ENCODE measurements at regions not wholly inside any gene's neighbourhood (a gene's known extent, or its start where the extent isn't known, plus 50 kb on each side); places are given as distances from the start of the nearest gene placed in this dataset.

GRCh38 chr17:71396711-71397110 is 724.1 kb upstream of the SOX9 start:
- no peak for DNase-seq (ENCODE audit: low spot score)

- no peak for DNase-seq (ENCODE audit: low spot score)
These were observed 722.8 kb upstream of the SOX9 start for GRCh38 chr17:71398025-71398424.

GRCh38 chr17:71398800-71399219 is 722.0 kb upstream of the SOX9 start:
- DNase-seq (ENCODE audit: low spot score), result no peak

- no peak for DNase-seq (ENCODE audit: low spot score)
These were observed 721.6 kb upstream of the SOX9 start for GRCh38 chr17:71399221-71399620.

GRCh38 chr17:71399649-71400048 is 721.2 kb upstream of the SOX9 start:
- DNase-seq (ENCODE audit: low spot score), result no peak

GRCh38 chr17:71402007-71402406 is 718.8 kb upstream of the SOX9 start:
- DNase-seq (ENCODE audit: low spot score), result no peak

GRCh38 chr17:71402661-71403141 is 718.1 kb upstream of the SOX9 start:
- DNase-seq (ENCODE audit: low spot score), result no peak

- DNase-seq (ENCODE audit: low spot score), result no peak
These were observed 715.7 kb upstream of the SOX9 start for GRCh38 chr17:71405101-71405500.

- no peak for DNase-seq (ENCODE audit: low spot score)
These were observed 712.8 kb upstream of the SOX9 start for GRCh38 chr17:71407981-71408380.

- no peak for DNase-seq (ENCODE audit: low spot score)
These were observed 711.7 kb upstream of the SOX9 start for GRCh38 chr17:71409137-71409536.

- DNase-seq (ENCODE audit: low spot score), result no peak
These were observed 711.1 kb upstream of the SOX9 start for GRCh38 chr17:71409712-71410111.

GRCh38 chr17:71412803-71413202 is 708.0 kb upstream of the SOX9 start:
- no peak for DNase-seq (ENCODE audit: low spot score)

- no peak for DNase-seq (ENCODE audit: low spot score)
These were observed 706.9 kb upstream of the SOX9 start for GRCh38 chr17:71413935-71414334.

- no peak for DNase-seq (ENCODE audit: low spot score)
These were observed 703.7 kb upstream of the SOX9 start for GRCh38 chr17:71417142-71417541.

GRCh38 chr17:71422968-71423367 is 697.9 kb upstream of the SOX9 start:
- DNase-seq (ENCODE audit: low spot score), result no peak

GRCh38 chr17:71423871-71424546 is 696.8 kb upstream of the SOX9 start:
- no peak for DNase-seq (ENCODE audit: low spot score)

- no peak for DNase-seq (ENCODE audit: low spot score)
These were observed 693.0 kb upstream of the SOX9 start for GRCh38 chr17:71427801-71428200.

GRCh38 chr17:71428897-71429296 is 691.9 kb upstream of the SOX9 start:
- DNase-seq (ENCODE audit: low spot score), result no peak

- no peak for DNase-seq (ENCODE audit: low spot score)
These were observed 690.5 kb upstream of the SOX9 start for GRCh38 chr17:71430281-71430680.

- DNase-seq (ENCODE audit: low spot score), result no peak
These were observed 689.7 kb upstream of the SOX9 start for GRCh38 chr17:71431146-71431545.

GRCh38 chr17:71432378-71433315 is 688.2 kb upstream of the SOX9 start:
- no peak for DNase-seq (ENCODE audit: low spot score)

- DNase-seq (ENCODE audit: low spot score), result no peak
These were observed 686.1 kb upstream of the SOX9 start for GRCh38 chr17:71434716-71435115.

- DNase-seq (ENCODE audit: low spot score), result no peak
These were observed 684.3 kb upstream of the SOX9 start for GRCh38 chr17:71436479-71436878.

All from hematopoietic multipotent progenitor cell treated with erythropoietin and hydrocortisone succinate and interleukin-3 and kit ligand, for 15 days (in vitro differentiated cells).